Panc1 (cell line): ENCODE measurements at regions not wholly inside any gene's neighbourhood (a gene's known extent, or its start where the extent isn't known, plus 50 kb on each side); places are given as distances from the start of the nearest gene placed in this dataset.

Experiments used
- ATAC-seq: fragments of 200-7000 bp; cut with Tn5 transposase; 2 replicates; pipeline ENCODE4 v1.9.1; 2020; ENCODE audit warnings: mild to moderate bottlenecking, moderate library complexity
- BruUV-seq: library from RNA; stranded (reverse); fragments of 400-500 nt; replicated peaks from 2 replicates; lab custom pipeline; 2021; lab: Mats Ljungman, UMichigan
- CTCF ChIA-PET: fragments of 300-600 bp; sonication (Branson Sonifier 250); formaldehyde crosslinking; loops from one replicate; lab custom pipeline; 2022; ENCODE audit warnings: antibody characterized with exemption; lab: Charles Lee
- POLR2A ChIA-PET: fragments of 300-600 bp; sonication (Branson Sonifier 250); formaldehyde crosslinking; loops from one replicate; lab custom pipeline; 2022; ENCODE audit warnings: antibody characterized with exemption; lab: Charles Lee
- DNase-seq: peaks from one replicate; pipeline ENCODE4 v3.0.0-alpha.2; 2010; ENCODE audit warnings: low read depth, low spot score
- H3K27ac ChIP-seq: 2 replicates; pipeline ENCODE4 v1.5.1; 2011; ENCODE audit warnings: mild to moderate bottlenecking, low read length, inconsistent platforms
- H3K27me3 ChIP-seq: fragments of 200-500 bp; sonication (Bioruptor generic); 2 replicates; pipeline ENCODE4 v1.6.0; 2014; ENCODE audit warnings: low read length, inconsistent platforms; ENCODE audit not compliant: control insufficient read depth, insufficient read depth
- H3K36me3 ChIP-seq: fragments of 200-500 bp; sonication (Bioruptor generic); 2 replicates; pipeline ENCODE4 v1.5.1; 2014; ENCODE audit warnings: inconsistent platforms, mild to moderate bottlenecking, low read length, moderate library complexity; ENCODE audit not compliant: control insufficient read depth, insufficient read depth
- H3K4me1 ChIP-seq: 2 replicates; pipeline ENCODE4 v1.5.1; 2011; ENCODE audit warnings: inconsistent platforms, mild to moderate bottlenecking, low read length, moderate library complexity; ENCODE audit not compliant: control insufficient read depth, insufficient read depth
- H3K4me3 ChIP-seq, 2 experiments: 2 replicates each; pipeline ENCODE4 v1.5.1; 2011 to 2012; ENCODE audit warnings: low read depth in 2 of 2, low read length in 2 of 2, mild to moderate bottlenecking in 2 of 2, inconsistent platforms in 1 of 2, moderate library complexity in 1 of 2
- H3K9me3 ChIP-seq: fragments of 200-500 bp; sonication (Bioruptor generic); 2 replicates; pipeline ENCODE4 v1.5.1; 2014; ENCODE audit warnings: low read depth, mild to moderate bottlenecking, inconsistent platforms, low read length, moderate library complexity; ENCODE audit not compliant: control insufficient read depth, insufficient read depth
- CTCF ChIP-seq: fragments of 450-650 bp; IDR thresholded peaks from 2 replicates; pipeline ENCODE4 v1.5.1; 2017; ENCODE audit warnings: mild to moderate bottlenecking
- POLR2AphosphoS5 ChIP-seq: IDR thresholded peaks from 2 replicates; pipeline ENCODE4 v1.6.1; 2012; ENCODE audit warnings: mild to moderate bottlenecking, low read depth, low read length, moderate library complexity
- REST ChIP-seq, 2 experiments: IDR thresholded peaks; 2 replicates each; pipeline ENCODE4 v1.6.1; 2011 to 2012; ENCODE audit warnings: low read depth in 2 of 2, control low read depth in 1 of 2, low read length in 1 of 2, mild to moderate bottlenecking in 1 of 2, moderate library complexity in 1 of 2; ENCODE audit not compliant: insufficient read depth in 1 of 2
- SIN3A ChIP-seq: IDR thresholded peaks from 2 replicates; pipeline ENCODE4 v1.6.1; 2012; ENCODE audit warnings: low read depth, mild to moderate bottlenecking, low read length, moderate library complexity, borderline replicate concordance; ENCODE audit not compliant: insufficient read depth
- TCF7L2 ChIP-seq: IDR thresholded peaks from 2 replicates; pipeline ENCODE4 v1.6.1; 2011; ENCODE audit warnings: mild to moderate bottlenecking, low read depth, low read length, inconsistent platforms
- in situ Hi-C: cut with HindIII; loops from 2 replicates; pipeline ENCODE4 v1.10.0; 2016; ENCODE audit warnings: low sequenced_read_pairs, low pct_unique_long_range_greater_than_20kb
- intact Hi-C: fragments of 100-400 bp; cut with micrococcal nuclease; formaldehyde crosslinking; loops from one replicate; pipeline ENCODE4 v1.10.0; 2022; ENCODE audit not compliant: unreplicated experiment

GRCh38 chrX:38941675-38942074 is 140.4 kb downstream of the MID1IP1 start:
- H3K4me3 ChIP-seq: no peak overlapping the region
- intact Hi-C loops (no loop called here), in situ Hi-C loops (no loop called here)
- ATAC-seq: no peak
- no peaks in the 10 kb centered on the region for H3K27me3 ChIP-seq
- H3K27ac ChIP-seq: no peak overlapping the region
- H3K4me1 ChIP-seq: no peaks in the 10 kb centered on the region
- ChIA-PET POLR2A (no interaction called here), CTCF (no interaction called here)
- no peaks in the 10 kb centered on the region for H3K36me3 ChIP-seq
- DNase-seq: no peak
- BruUV-seq: no TSS peak
- TF ChIP-seq REST (IDR thresholded peaks at IDR 0.05; ENCODE audit: insufficient read depth in 1 of 2, low read depth in 2 of 2, low read length in 1 of 2): no peak
- no peak for TF ChIP-seq SIN3A
- no peak for TF ChIP-seq CTCF
- no peak for TF ChIP-seq TCF7L2
- no peak for TF ChIP-seq POLR2AphosphoS5
- no peaks in the 10 kb centered on the region for H3K9me3 ChIP-seq

GRCh38 chrX:38943120-38943519 is 141.9 kb downstream of the MID1IP1 start:
- ChIA-PET CTCF (no interaction called here), POLR2A (no interaction called here)
- Histone ChIP-seq H3K4me1 (no peaks in the 10 kb centered on the region), H3K27me3 (no peaks in the 10 kb centered on the region), H3K36me3 (no peaks in the 10 kb centered on the region), H3K9me3 (no peaks in the 10 kb centered on the region), H3K27ac (no peak overlapping the region), H3K4me3 (no peak overlapping the region)
- TF ChIP-seq POLR2AphosphoS5: no peak
- BruUV-seq: no TSS peak
- intact Hi-C loops (no loop called here), in situ Hi-C loops (no loop called here)
- DNase-seq (no peak), ATAC-seq (no peak)

GRCh38 chrX:38948046-38948445 is 146.8 kb downstream of the MID1IP1 start:
- no peaks in the 10 kb centered on the region for H3K4me1 ChIP-seq
- intact Hi-C loops (no loop called here), in situ Hi-C loops (no loop called here)
- H3K9me3 ChIP-seq: no peaks in the 10 kb centered on the region
- no peak overlapping the region for H3K4me3 ChIP-seq
- no peaks in the 10 kb centered on the region for H3K36me3 ChIP-seq
- no peak overlapping the region for H3K27ac ChIP-seq
- BruUV-seq: no TSS peak
- no peak for DNase-seq
- TF ChIP-seq POLR2AphosphoS5: no peak
- no peak for TF ChIP-seq CTCF
- no peak for TF ChIP-seq REST (IDR thresholded peaks at IDR 0.05; ENCODE audit: insufficient read depth in 1 of 2, low read depth in 2 of 2, low read length in 1 of 2)
- no peaks in the 10 kb centered on the region for H3K27me3 ChIP-seq
- no peak for ATAC-seq
- POLR2A ChIA-PET: no interaction called here
- CTCF ChIA-PET: no interaction called here
